Adrenal gland (tissue), 5 donors: ENCODE measurements at regions not wholly inside any gene's neighbourhood (a gene's known extent, or its start where the extent isn't known, plus 50 kb on each side); places are given as distances from the start of the nearest gene placed in this dataset.

Experiments used
- POLR2A ChIP-seq, 2 donors: fragments of 450-650 bp; IDR thresholded peaks; one replicate each; pipeline ENCODE4 v1.6.1; 2017; ENCODE audit warnings: antibody characterized with exemption in 2 of 2, mild to moderate bottlenecking in 2 of 2, moderate library complexity in 1 of 2
- TF ChIP-seq, protein P1 (sequence below), 6 experiments: fragments of 450-650 bp in 4 of 6; fragments of 200-600 bp in 2 of 6; sonication (generic) in 1 of 6; IDR thresholded peaks; 1 replicate in 5 of 6; 2 replicates in 1 of 6; pipeline versions ENCODE4 v1.5.1 to v1.8.0; 2016 to 2021; ENCODE audit warnings: antibody characterized with exemption in 6 of 6, mild to moderate bottlenecking in 2 of 6, moderate library complexity in 1 of 6
- donor health status: DM: no; HTN: no; CAD: no.

DNA sequence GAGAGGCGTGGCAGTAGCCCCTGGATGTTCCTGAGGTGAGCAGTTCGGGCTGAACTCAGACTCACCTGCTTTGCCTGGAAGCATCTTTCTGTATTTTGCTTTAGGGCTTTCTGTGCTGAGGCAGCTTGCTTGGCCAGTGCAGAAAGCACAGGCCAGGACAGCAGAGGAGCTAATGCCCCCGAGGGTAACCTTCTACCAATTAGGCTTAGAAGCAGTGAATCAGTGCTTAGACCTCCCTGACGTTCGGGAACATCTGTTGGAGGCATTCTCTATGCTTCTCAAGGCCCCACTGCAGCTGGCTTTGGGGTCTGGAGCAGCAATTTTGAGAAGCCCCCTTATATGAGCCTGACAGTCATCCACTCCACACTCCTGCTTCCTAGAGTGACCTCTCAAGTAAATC is 350.7 kb upstream of the PROK2 start:
- TF ChIP-seq, protein P1, sequence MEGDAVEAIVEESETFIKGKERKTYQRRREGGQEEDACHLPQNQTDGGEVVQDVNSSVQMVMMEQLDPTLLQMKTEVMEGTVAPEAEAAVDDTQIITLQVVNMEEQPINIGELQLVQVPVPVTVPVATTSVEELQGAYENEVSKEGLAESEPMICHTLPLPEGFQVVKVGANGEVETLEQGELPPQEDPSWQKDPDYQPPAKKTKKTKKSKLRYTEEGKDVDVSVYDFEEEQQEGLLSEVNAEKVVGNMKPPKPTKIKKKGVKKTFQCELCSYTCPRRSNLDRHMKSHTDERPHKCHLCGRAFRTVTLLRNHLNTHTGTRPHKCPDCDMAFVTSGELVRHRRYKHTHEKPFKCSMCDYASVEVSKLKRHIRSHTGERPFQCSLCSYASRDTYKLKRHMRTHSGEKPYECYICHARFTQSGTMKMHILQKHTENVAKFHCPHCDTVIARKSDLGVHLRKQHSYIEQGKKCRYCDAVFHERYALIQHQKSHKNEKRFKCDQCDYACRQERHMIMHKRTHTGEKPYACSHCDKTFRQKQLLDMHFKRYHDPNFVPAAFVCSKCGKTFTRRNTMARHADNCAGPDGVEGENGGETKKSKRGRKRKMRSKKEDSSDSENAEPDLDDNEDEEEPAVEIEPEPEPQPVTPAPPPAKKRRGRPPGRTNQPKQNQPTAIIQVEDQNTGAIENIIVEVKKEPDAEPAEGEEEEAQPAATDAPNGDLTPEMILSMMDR (IDR thresholded peaks at IDR 0.05): no peak
- no peak for TF ChIP-seq POLR2A (IDR thresholded peaks at IDR 0.05)
